Smooth muscle cell of the brain vasculature (primary cell): ENCODE measurements at regions not wholly inside any gene's neighbourhood (a gene's known extent, or its start where the extent isn't known, plus 50 kb on each side); places are given as distances from the start of the nearest gene placed in this dataset.
"Not testable (repeated sequence)": the region's sequence is repeated elsewhere in the genome, so short reads cannot be mapped to it uniquely, and the experiment has no call there.

Experiments used
- DNase-seq: peaks from one replicate; pipeline ENCODE4 v3.0.0-alpha.2; 2012; ENCODE audit warnings: low read depth, low spot score

- DNase-seq, result no peak
Measured at GRCh38 chr3:18190646-18191045, 234.5 kb downstream of the SATB1 start.

DNA sequence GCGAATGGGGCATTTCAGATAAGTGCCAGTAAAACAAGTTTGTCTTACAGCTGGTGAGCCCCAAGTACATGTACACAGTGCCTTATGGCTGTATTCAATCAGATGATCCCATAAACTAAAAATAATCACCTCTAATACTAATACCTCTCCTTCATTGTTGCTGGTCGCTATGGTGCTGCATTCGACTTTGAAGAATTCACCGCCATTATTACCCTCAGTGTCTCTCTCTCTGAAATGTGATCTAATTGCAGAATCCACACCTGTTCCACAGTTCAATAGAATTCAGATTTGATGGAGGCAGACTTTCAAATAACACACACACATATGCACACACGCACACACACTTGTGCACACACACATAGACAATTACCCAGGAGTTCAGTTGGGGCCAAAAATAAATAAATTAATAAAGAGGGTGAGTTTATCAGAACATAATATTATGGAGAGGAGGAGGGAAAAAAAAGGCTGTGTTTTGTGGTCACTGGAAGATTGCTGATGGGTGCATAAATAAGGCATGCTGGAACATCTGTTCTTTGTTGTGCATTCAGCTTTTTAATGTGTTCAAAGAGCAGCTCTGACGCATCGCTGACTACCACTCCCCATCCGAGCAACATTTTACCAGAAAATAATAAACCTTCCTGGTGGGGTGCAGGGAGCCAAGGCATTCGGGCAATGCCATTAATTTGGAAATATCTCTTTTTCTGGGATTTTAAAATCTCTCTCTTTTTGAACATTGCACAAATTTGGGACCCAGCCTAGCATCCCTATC lies 235.7 kb downstream of the SATB1 start:
- peak; percentile 71 for DNase-seq

DNA sequence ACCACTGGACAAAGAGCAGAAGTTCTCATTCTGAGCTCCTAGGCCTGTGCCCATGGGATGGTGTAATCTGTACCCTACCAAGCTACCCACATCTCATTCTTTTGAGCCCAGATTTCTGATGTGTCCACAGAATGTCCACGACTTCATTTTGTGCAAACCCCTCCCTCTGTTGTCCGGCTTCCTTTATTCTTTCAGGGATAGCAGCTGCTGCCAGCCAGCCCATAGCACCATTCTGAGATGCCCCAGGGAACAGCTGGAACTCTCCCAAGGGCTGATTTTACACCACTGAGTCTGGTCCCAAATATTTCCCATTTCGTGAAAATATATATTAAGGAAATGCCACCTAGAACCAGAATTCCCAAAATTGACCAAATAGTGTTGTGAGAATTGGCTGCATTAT lies 236.6 kb downstream of the SATB1 start:
- DNase-seq, result no peak

- DNase-seq, result no peak
Measured at GRCh38 chr3:18185624-18186023, 239.5 kb downstream of the SATB1 start.

- DNase-seq, result not testable (repeated sequence)
Measured at GRCh38 chr3:18182923-18183322, 242.2 kb downstream of the SATB1 start.

- no peak for DNase-seq
Measured at GRCh38 chr3:18179521-18179920, 245.6 kb downstream of the SATB1 start.

DNA sequence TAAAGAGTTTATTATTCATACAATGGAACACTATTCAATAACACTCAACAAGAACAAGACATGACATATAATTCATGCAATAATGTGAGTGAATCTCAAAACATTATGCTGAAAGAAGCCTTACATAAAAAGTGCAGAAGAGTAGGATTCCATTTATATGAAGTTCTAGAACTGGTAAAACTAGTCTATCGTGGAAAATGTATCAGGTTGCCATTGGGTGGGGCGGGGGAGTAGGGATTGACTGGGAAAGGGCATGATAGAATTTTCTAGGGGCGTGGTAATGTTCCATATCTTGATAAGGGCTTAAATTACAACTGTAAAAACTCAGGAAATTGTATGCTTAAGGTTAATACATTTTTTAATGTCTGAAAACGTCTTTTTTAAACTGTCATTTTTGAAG lies 247.9 kb downstream of the SATB1 start:
- no peak for DNase-seq

- not testable (repeated sequence) for DNase-seq
Measured at GRCh38 chr3:18173891-18174290, 251.2 kb downstream of the SATB1 start.

DNA sequence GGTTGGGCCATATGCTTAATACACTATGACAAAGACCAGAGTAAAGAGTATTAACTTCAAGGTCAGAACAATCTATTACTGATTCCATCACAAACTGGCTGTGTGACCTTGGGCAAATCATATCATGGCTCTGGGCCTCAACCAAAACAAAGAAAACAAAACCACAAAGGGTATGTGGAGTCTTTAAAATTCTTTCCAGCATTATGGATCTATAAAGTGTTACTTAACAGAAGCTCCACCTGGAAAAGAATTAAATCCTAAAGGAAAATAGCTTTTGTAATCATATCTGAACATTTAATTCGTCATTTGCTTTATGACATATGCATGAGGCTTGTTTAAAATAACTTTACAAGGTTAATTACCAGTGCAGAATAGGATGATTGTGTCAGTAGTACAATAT lies 265.5 kb downstream of the SATB1 start:
- no peak for DNase-seq

DNA sequence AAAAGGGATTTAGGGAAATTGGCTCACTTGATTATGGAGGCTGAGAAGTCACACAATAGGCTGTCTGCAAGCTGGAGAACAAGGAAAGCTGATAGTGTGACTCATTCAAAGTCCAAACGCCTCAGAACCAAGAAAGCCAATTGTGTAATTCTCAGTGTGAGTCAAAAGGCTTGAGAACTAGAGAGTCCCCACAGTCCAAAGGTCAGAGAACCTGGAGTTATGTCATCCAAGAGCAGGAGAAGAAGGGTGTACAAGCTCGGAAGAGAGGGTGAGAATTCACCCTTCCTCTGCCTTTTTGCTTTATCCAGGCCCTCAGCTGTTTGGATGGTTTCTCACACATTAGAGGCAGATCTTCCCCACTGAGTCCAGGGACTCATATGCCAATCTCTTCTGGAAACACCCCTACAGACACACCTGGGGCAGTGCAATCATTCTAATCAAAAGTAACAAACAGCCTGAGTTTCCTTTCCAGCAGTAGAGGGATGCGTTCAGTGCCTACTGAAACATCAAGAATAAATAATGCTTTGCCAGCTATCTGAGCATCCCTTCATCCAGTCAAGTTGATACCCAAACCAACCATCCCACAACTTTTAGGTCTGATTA lies 271.5 kb downstream of the SATB1 start:
- peak; percentile 55 for DNase-seq

DNA sequence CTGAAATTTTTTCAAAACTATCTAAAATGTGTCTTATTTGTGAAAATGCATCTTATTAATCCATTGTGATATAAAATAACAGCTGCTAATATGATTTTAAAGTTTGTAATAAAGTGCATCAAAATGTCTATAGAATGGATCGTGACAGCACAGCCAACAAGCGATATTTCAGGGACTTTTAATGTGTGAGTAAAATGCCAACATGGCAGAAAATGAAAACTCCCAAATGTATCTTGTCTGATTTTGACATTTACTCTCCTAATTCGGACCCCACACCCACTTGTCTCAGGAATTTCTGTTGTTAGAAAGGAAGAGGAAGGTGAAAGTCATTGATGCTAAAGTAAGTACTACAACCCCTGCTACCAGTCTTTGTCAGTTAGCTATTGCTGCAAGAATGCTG lies 273.9 kb downstream of the SATB1 start:
- no peak for DNase-seq

GRCh38 chr3:18149935-18150334 lies 275.2 kb downstream of the SATB1 start:
- DNase-seq, result no peak

DNA sequence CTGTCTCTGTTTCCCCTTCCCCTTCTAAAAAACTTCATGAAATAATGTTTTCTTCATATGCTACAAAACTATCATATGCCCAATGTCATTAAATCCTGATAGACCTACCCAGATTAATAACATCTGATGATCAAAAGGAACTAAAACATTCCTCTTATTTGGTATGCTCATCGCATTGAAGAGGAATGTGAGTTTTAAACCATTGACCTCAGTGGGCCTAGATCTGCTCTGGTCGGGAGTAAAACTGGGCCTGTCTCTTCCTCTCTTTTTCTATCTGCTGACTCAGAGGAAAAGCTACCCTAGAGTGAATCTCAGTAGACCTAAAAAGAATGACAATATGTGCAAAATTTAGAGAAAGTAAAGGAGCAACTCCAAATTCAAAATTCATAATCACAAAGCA lies 275.8 kb downstream of the SATB1 start:
- DNase-seq, result no peak

DNA sequence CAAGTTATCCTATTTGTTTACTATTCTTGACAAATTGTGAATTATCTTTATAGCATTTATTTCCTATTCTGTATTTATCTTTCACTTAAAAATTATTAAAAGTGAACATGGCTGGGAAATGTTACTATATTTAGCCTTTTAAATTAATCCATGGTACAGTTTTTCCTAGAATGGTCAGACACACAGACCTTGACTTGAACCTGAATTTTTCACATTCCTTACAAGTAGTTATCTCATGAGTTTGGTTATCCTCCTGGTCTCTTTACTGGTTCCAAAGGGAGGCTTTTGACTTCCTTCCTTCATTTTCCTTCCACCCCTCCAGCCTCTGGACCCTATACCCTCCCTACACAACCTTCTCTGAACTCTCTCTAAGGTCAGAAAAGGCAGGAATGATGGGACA lies 280.6 kb downstream of the SATB1 start:
- DNase-seq, result no peak

GRCh38 chr3:18143258-18143780 lies 281.8 kb downstream of the SATB1 start:
- DNase-seq, result no peak

DNA sequence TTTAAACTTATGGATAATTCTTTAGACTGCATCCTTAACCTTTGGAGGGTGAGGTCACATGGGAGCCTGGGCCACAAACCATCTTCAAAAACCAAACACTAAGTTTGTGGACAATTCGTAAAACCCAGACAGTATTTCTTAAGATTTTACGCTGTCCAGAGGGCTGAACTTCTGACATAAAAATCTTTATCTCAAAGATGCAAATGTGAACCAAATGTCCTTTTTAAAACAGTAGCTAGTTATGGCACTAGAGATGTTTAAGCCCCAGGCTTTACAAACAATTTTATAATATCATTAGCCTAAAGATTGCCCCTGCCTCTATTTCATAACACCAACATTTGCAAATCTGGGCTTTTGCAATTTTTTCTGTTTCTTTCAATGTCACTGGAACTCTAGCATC lies 287.2 kb downstream of the SATB1 start:
- DNase-seq, result no peak

- no peak for DNase-seq
Measured at GRCh38 chr3:18135060-18135814, 289.9 kb downstream of the SATB1 start.

DNA sequence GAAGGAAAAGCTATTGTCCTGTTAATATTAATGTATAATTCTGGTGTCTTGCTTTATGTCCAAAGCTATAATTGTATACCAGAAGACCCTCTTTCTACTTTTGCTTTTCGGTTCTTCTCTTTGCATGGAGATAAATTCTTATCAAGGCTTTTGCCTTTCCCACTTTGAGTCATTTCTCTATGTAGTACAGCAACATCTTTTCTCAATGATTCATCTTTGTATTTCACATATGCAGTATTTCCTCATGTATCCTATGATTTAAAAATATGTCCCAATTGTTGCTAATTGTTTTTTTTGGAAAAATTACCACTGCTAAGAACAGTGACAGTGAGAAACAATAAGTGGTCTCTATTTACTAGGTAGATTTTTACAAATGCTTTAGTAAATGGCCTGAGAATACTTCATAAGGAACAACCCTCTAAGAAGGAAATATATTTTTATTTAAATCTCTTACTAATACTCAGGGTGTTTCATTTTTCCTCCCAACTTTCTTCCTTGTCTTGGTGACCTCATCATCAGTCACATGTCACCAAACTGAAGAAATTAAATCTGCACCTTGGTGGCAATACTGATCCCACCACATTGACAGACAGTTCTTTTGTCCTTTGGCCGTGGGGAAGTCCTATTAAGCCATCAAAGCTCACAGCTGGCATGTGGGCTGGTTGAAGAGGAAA lies 290.6 kb downstream of the SATB1 start:
- no peak for DNase-seq

- no peak for DNase-seq
Measured at GRCh38 chr3:18132991-18133390, 292.1 kb downstream of the SATB1 start.

DNA sequence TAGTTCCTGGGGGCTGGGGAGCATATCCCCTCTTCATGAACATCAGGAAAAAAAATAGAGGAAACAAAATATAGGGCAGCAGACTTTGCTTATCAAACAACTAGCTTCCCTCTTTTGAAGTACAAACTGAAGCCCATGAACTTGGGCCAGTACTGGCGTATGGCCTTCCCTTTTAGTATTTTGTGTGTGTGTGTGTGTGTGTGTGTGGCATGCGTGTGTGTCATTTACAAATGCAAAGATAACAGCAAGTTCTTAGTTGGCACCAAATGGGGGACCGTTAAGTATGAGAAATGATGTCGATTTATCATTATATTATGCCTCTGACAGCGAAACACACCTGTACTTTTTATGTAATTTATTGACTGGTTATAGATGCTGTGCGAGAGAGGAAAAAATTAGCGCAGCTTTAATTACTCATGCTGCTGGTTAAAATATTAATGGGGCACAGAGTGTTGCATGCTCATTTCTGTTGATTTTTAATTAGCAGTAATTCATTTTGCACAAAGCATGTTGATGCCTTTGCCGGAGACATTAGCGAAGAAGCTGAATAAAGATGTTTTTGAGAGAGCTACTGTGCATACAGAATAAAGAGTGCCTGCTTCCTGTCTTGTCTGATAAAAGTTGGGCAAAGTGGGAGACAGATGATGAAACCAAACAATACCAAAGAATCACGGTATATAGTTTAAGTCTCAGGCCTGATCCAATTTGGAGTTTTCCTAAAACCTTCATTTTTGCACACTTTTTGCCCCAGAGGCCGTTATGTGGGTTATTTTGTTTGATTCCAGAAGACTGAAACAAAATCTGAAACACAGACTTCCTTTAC lies 297.1 kb downstream of the SATB1 start:
- DNase-seq, result no peak
